Vagina (tissue), 2 donors: ENCODE measurements at regions not wholly inside any gene's neighbourhood (a gene's known extent, or its start where the extent isn't known, plus 50 kb on each side); places are given as distances from the start of the nearest gene placed in this dataset.

Source experiments
- POLR2A ChIP-seq, 2 donors: fragments of 450-650 bp; IDR thresholded peaks; one replicate each; pipeline ENCODE4 v1.6.1; 2017; ENCODE audit warnings: antibody characterized with exemption in 2 of 2, mild to moderate bottlenecking in 2 of 2, moderate library complexity in 2 of 2
- POLR2AphosphoS5 ChIP-seq, 2 donors: sonication (generic); formaldehyde crosslinking; IDR thresholded peaks; one replicate each; pipeline ENCODE4 v1.9.0; 2017; ENCODE audit warnings: antibody characterized with exemption in 2 of 2, mild to moderate bottlenecking in 2 of 2, low read depth in 1 of 2; ENCODE audit not compliant: insufficient read depth in 1 of 2
- TF ChIP-seq, protein P1 (sequence below), 3 experiments: fragments of 450-650 bp in 2 of 3; fragments of 200-600 bp in 1 of 3; sonication (generic) in 1 of 3; IDR thresholded peaks; one replicate each; pipeline ENCODE4 v1.5.1; 2017 to 2019; ENCODE audit warnings: antibody characterized with exemption in 3 of 3, mild to moderate bottlenecking in 2 of 3, moderate library complexity in 2 of 3

DNA sequence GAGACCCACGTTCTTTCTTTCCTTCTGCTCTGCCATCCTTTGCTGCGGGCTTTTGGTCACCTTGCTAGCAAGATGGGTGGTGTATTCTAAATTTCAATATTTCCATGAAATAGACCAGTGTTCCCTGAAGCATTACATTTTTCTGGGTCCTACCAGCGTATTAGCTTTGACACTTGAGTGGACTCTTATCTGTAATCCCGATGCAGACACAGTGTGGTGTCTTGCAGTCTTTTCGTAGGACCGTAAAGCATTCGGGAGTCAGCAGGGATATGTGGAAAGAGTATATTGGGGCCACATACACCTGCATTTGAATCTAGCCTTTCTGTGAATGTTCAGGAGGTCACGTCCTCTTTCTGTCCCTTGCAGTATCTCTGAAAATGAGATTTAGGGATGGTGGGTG lies 124.7 kb upstream of the CPEB4 start:
- TF ChIP-seq, protein P1, sequence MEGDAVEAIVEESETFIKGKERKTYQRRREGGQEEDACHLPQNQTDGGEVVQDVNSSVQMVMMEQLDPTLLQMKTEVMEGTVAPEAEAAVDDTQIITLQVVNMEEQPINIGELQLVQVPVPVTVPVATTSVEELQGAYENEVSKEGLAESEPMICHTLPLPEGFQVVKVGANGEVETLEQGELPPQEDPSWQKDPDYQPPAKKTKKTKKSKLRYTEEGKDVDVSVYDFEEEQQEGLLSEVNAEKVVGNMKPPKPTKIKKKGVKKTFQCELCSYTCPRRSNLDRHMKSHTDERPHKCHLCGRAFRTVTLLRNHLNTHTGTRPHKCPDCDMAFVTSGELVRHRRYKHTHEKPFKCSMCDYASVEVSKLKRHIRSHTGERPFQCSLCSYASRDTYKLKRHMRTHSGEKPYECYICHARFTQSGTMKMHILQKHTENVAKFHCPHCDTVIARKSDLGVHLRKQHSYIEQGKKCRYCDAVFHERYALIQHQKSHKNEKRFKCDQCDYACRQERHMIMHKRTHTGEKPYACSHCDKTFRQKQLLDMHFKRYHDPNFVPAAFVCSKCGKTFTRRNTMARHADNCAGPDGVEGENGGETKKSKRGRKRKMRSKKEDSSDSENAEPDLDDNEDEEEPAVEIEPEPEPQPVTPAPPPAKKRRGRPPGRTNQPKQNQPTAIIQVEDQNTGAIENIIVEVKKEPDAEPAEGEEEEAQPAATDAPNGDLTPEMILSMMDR (IDR thresholded peaks at IDR 0.05): no peak
- TF ChIP-seq POLR2A (IDR thresholded peaks at IDR 0.05) (no peak), POLR2AphosphoS5 (IDR thresholded peaks at IDR 0.05; ENCODE audit: insufficient read depth in 1 of 2, low read depth in 1 of 2) (no peak)
